GM12878 (cell line): ENCODE measurements at regions not wholly inside any gene's neighbourhood (a gene's known extent, or its start where the extent isn't known, plus 50 kb on each side); places are given as distances from the start of the nearest gene placed in this dataset.

ENCODE experiments used
- ATAC-seq: fragments of 200-7000 bp; cut with Tn5 transposase; 3 replicates; pipeline ENCODE4 v1.9.1; 2020; ENCODE audit warnings: mild to moderate bottlenecking, moderate library complexity
- BruUV-seq: library from RNA; stranded (reverse); fragments of 400-500 nt; replicated peaks from 2 replicates; lab custom pipeline; 2021; lab: Mats Ljungman, UMichigan
- CTCF ChIA-PET: fragments of 300-600 bp; sonication (Branson Sonifier 250); formaldehyde crosslinking; extraction: SDS; loops from one replicate; lab custom pipeline; 2021; ENCODE audit warnings: inconsistent platforms; lab: Yijun Ruan, JAX
- POLR2A ChIA-PET: fragments of 350-600 bp; formaldehyde crosslinking; extraction: SDS; loops from one replicate; lab custom pipeline; 2021; ENCODE audit warnings: inconsistent platforms; lab: Charles Lee
- RAD21 ChIA-PET: fragments of 300-600 bp; sonication (Branson Sonifier 250); formaldehyde crosslinking; loops from one replicate; lab custom pipeline; 2023; ENCODE audit warnings: antibody characterized with exemption; ENCODE audit not compliant: unreplicated experiment; lab: Charles Lee
- SMC1A ChIA-PET: fragments of 300-600 bp; sonication (Branson Sonifier 250); formaldehyde crosslinking; loops from one replicate; lab custom pipeline; 2023; ENCODE audit not compliant: unreplicated experiment, uncharacterized antibody; lab: Charles Lee
- DNase-seq: peaks from one replicate; pipeline ENCODE4 v3.0.0-alpha.2; 2011; ENCODE audit warnings: low read depth, low spot score
- FAIRE-seq: peaks from 3 replicates; lab custom pipeline; 2011; peaks lifted over from hg19 to GRCh38; lab: Jason Lieb, UNC
- H2AFZ ChIP-seq: 2 replicates; pipeline ENCODE4 v1.6.0; 2011; ENCODE audit warnings: low read depth, low read length, control low read depth; ENCODE audit not compliant: control insufficient read depth
- H3K27ac ChIP-seq: 2 replicates; pipeline ENCODE4 v1.5.1; 2011; ENCODE audit warnings: control low read depth; ENCODE audit not compliant: control insufficient read depth, insufficient read depth
- H3K27me3 ChIP-seq, 2 experiments: replicated peaks in 1 of 2; 2 replicates each; pipeline versions ENCODE4 v1.6.0 to v1.6.1; 2011; ENCODE audit warnings: low read length in 1 of 2; ENCODE audit not compliant: control insufficient read depth in 2 of 2, insufficient read depth in 2 of 2
- H3K36me3 ChIP-seq, 2 experiments: 2 replicates each; pipeline ENCODE4 v1.5.1; 2011; ENCODE audit warnings: low read length in 1 of 2; ENCODE audit not compliant: control insufficient read depth in 2 of 2, insufficient read depth in 2 of 2
- H3K4me1 ChIP-seq: 2 replicates; pipeline ENCODE4 v1.6.1; 2011; ENCODE audit warnings: mild to moderate bottlenecking, low read length, moderate library complexity, mixed read lengths; ENCODE audit not compliant: control insufficient read depth, insufficient read depth
- H3K4me2 ChIP-seq: 2 replicates; pipeline ENCODE4 v1.6.0; 2011; ENCODE audit warnings: control low read depth; ENCODE audit not compliant: control insufficient read depth, insufficient read depth
- H3K4me3 ChIP-seq: fragments of 200-600 bp; sonication (generic); 2 replicates; pipeline ENCODE4 v1.5.1; 2016
- H3K79me2 ChIP-seq: 2 replicates; pipeline ENCODE4 v1.6.0; 2011; ENCODE audit warnings: low read length; ENCODE audit not compliant: control insufficient read depth, insufficient read depth
- H3K9ac ChIP-seq: 2 replicates; pipeline ENCODE4 v1.8.0; 2011; ENCODE audit warnings: low read length, control low read depth, mixed read lengths; ENCODE audit not compliant: control insufficient read depth, insufficient read depth
- H3K9me3 ChIP-seq: replicated peaks from 3 replicates; pipeline ENCODE4 v1.5.1; 2011; ENCODE audit warnings: mild to moderate bottlenecking, low read length; ENCODE audit not compliant: control insufficient read depth, insufficient read depth
- H4K20me1 ChIP-seq: 2 replicates; pipeline ENCODE4 v1.6.0; 2011; ENCODE audit not compliant: control insufficient read depth, insufficient read depth
- CBX3 ChIP-seq: fragments of 200-600 bp; sonication (generic); IDR thresholded peaks from 2 replicates; pipeline ENCODE4 v1.6.1; 2016; ENCODE audit warnings: low read depth, borderline replicate concordance
- CREB1 ChIP-seq: IDR thresholded peaks from 2 replicates; pipeline ENCODE4 v1.6.1; 2012; ENCODE audit warnings: low read depth, mild to moderate bottlenecking, inconsistent platforms
- MEF2A ChIP-seq: IDR thresholded peaks from 2 replicates; pipeline ENCODE4 v1.6.1; 2011; ENCODE audit warnings: low read depth, mild to moderate bottlenecking, low read length, moderate library complexity; ENCODE audit not compliant: insufficient read depth
- RAD21 ChIP-seq: IDR thresholded peaks from 2 replicates; pipeline ENCODE4 v1.6.1; 2011; ENCODE audit warnings: mild to moderate bottlenecking, low read depth, low read length, moderate library complexity; ENCODE audit not compliant: insufficient read depth
- SMARCA5 ChIP-seq: fragments of 450-650 bp; IDR thresholded peaks from 2 replicates; pipeline ENCODE4 v1.6.1; 2017; ENCODE audit warnings: mild to moderate bottlenecking
- SP1 ChIP-seq: IDR thresholded peaks from one replicate; pipeline ENCODE4 v1.6.1; 2011; ENCODE audit warnings: low read depth, low read length
- STAT3 ChIP-seq: IDR thresholded peaks from 2 replicates; pipeline ENCODE4 v1.6.1; 2011; ENCODE audit warnings: low read depth, low read length, improper control_type of control experiment
- TCF3 ChIP-seq: IDR thresholded peaks from 2 replicates; pipeline ENCODE4 v1.6.1; 2012; ENCODE audit warnings: low read depth, mild to moderate bottlenecking, low read length, borderline replicate concordance; ENCODE audit not compliant: insufficient read depth
- YY1 ChIP-seq: IDR thresholded peaks from 2 replicates; pipeline ENCODE4 v1.6.1; 2011; ENCODE audit warnings: low read depth, mild to moderate bottlenecking, low read length
- ZNF207 ChIP-seq: fragments of 450-650 bp; IDR thresholded peaks from 2 replicates; pipeline ENCODE4 v1.6.1; 2014; ENCODE audit warnings: antibody characterized with exemption, mild to moderate bottlenecking, borderline replicate concordance
- WGBS: methylation state at CpG from one replicate; pipeline ENCODE4 v1.1.6; 2016; ENCODE audit warnings: low lambda C conversion rate; ENCODE audit not compliant: insufficient replicate concordance, insufficient coverage; ENCODE audit errors: missing lambda C conversion rate; 5-methylcytosine and 5-hydroxymethylcytosine counted together
- in situ Hi-C: fragments of 300-500 bp; cut with MboI; formaldehyde crosslinking; loops from 9 replicates; pipeline ENCODE4 v1.14.3; 2018; ENCODE audit warnings: mixed read lengths
- intact Hi-C: fragments of 100-400 bp; cut with micrococcal nuclease; formaldehyde crosslinking; loops from one replicate; pipeline ENCODE4 v1.14.2; 2022; ENCODE audit not compliant: unreplicated experiment
- TF ChIP-seq, protein P1 (sequence below): fragments of 150-350 bp; IDR thresholded peaks from 2 replicates; pipeline ENCODE4 v1.6.1; 2016; ENCODE audit warnings: low read depth, low read length

DNA sequence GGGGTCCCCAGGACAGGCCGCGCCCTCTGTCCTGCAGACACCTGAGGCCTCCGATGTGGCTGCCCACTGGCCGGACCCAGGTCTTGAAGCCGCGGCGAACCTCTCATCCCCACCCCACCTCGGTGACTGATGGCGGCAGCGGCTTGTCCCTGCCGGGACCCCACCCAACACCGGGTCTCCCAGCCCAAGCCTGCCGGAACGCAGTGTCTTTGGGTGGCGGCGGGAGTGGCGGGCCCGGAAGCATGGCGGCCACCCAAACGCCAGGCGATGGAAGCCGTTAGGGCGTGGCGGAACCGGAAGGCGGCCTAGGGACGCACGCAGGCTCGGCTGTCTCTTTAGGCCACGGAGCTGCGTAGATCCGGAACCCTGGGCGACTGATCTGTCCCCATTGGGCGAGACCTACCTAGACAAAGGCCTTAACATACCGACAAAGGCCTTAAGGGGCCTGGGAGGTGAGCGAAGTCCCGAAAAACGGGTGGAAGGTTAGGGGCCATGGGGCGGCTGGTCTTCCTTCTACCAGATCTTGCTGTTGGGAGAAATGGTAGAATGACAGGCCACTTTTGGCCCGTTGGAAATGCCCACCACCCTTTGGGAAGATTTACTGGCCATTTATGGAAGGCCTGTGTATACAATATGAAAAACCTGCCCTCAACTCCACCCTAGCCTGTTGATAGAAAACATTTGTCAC lies 94.6 kb upstream of the SMC2 start:
- in situ Hi-C loops (no loop called here), intact Hi-C loops (no loop called here)
- CTCF ChIA-PET = no interaction called here

More for the DNA sequence above, 94.6 kb upstream of the SMC2 start:
- ChIA-PET SMC1A (no interaction called here), POLR2A (no interaction called here), RAD21 (no interaction called here)
- ATAC-seq (no peak), FAIRE-seq (no peak), DNase-seq (no peak)
- Histone ChIP-seq H3K27me3 (no peaks in the 10 kb centered on the region), H3K36me3 (no peaks in the 10 kb centered on the region), H3K9me3 (no peaks in the 10 kb centered on the region), H3K9ac (no peak overlapping the region), H3K4me3 (no peak overlapping the region), H3K27ac (no peak overlapping the region), H3K4me2 (no peak overlapping the region), H3K79me2 (no peaks in the 10 kb centered on the region), H4K20me1 (no peaks in the 10 kb centered on the region), H2AFZ (no peak overlapping the region), H3K4me1 (no peaks in the 10 kb centered on the region)
- BruUV-seq = no TSS peak
- TF ChIP-seq SP1 = no peak
- no peak for TF ChIP-seq STAT3
- no peak for TF ChIP-seq CREB1
- TF ChIP-seq SMARCA5 = no peak
- TF ChIP-seq MEF2A = no peak
- no peak for TF ChIP-seq CBX3
- no peak for TF ChIP-seq TCF3
- TF ChIP-seq RAD21 = no peak
- TF ChIP-seq, protein P1, sequence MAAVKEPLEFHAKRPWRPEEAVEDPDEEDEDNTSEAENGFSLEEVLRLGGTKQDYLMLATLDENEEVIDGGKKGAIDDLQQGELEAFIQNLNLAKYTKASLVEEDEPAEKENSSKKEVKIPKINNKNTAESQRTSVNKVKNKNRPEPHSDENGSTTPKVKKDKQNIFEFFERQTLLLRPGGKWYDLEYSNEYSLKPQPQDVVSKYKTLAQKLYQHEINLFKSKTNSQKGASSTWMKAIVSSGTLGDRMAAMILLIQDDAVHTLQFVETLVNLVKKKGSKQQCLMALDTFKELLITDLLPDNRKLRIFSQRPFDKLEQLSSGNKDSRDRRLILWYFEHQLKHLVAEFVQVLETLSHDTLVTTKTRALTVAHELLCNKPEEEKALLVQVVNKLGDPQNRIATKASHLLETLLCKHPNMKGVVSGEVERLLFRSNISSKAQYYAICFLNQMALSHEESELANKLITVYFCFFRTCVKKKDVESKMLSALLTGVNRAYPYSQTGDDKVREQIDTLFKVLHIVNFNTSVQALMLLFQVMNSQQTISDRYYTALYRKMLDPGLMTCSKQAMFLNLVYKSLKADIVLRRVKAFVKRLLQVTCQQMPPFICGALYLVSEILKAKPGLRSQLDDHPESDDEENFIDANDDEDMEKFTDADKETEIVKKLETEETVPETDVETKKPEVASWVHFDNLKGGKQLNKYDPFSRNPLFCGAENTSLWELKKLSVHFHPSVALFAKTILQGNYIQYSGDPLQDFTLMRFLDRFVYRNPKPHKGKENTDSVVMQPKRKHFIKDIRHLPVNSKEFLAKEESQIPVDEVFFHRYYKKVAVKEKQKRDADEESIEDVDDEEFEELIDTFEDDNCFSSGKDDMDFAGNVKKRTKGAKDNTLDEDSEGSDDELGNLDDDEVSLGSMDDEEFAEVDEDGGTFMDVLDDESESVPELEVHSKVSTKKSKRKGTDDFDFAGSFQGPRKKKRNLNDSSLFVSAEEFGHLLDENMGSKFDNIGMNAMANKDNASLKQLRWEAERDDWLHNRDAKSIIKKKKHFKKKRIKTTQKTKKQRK = no peak
- TF ChIP-seq ZNF207 = no peak
- no peak for TF ChIP-seq YY1
- WGBS = 67% methylated on average over 40 of the region's 40 CpGs
